Natural killer cell (primary cell): ENCODE measurements at regions not wholly inside any gene's neighbourhood (a gene's known extent, or its start where the extent isn't known, plus 50 kb on each side); places are given as distances from the start of the nearest gene placed in this dataset.

Source experiments
- ATAC-seq, 3 donors: fragments of 150-1000 bp in 2 of 3; fragments of 200-7000 bp in 1 of 3; cut with Tn5 transposase; 1 replicate in 1 of 3; 2 replicates in 2 of 3; pipeline ENCODE4 v1.10.0; 2021; ENCODE audit warnings: mild to moderate bottlenecking in 2 of 3, moderate library complexity in 2 of 3
- DNase-seq, 2 donors: peaks; one replicate each; pipeline versions ENCODE4 v3.0.0 to v3.0.0-alpha.2; 2013 to 2021; ENCODE audit warnings: mixed read lengths in 1 of 2
- H3K27ac ChIP-seq: one replicate; pipeline ENCODE4 v1.5.1; 2013; ENCODE audit warnings: mild to moderate bottlenecking, low read length
- H3K27me3 ChIP-seq: one replicate; pipeline ENCODE4 v1.6.1; 2013; ENCODE audit warnings: low read length; ENCODE audit not compliant: control insufficient read depth, insufficient read depth
- H3K36me3 ChIP-seq: one replicate; pipeline ENCODE4 v1.6.1; 2013; ENCODE audit warnings: low read length; ENCODE audit not compliant: control insufficient read depth, insufficient read depth
- H3K4me1 ChIP-seq: one replicate; pipeline ENCODE4 v1.6.1; 2013; ENCODE audit warnings: low read length; ENCODE audit not compliant: control insufficient read depth, insufficient read depth
- H3K4me3 ChIP-seq: one replicate; pipeline ENCODE4 v1.5.1; 2013; ENCODE audit warnings: low read length
- H3K9me3 ChIP-seq: one replicate; pipeline ENCODE4 v1.6.1; 2013; ENCODE audit warnings: low read length; ENCODE audit not compliant: control insufficient read depth, insufficient read depth
- H3K27ac Mint-ChIP-seq, 2 donors: one replicate each; pipeline ENCODE4 v1.8.0; 2022; ENCODE audit warnings: mild to moderate bottlenecking in 2 of 2, mixed read lengths in 2 of 2, moderate library complexity in 1 of 2
- H3K27me3 Mint-ChIP-seq, 2 donors: one replicate each; pipeline ENCODE4 v1.8.0; 2022; ENCODE audit warnings: low read depth in 2 of 2, mixed read lengths in 2 of 2
- H3K36me3 Mint-ChIP-seq: one replicate; pipeline ENCODE4 v1.8.0; 2022; ENCODE audit warnings: mixed read lengths
- H3K4me1 Mint-ChIP-seq, 2 donors: one replicate each; pipeline ENCODE4 v1.8.0; 2022; ENCODE audit warnings: mixed read lengths in 2 of 2
- H3K4me3 Mint-ChIP-seq: one replicate; pipeline ENCODE4 v1.8.0; 2022; ENCODE audit warnings: mild to moderate bottlenecking, moderate library complexity, mixed read lengths
- H3K9me3 Mint-ChIP-seq, 2 donors: one replicate each; pipeline ENCODE4 v1.8.0; 2022; ENCODE audit warnings: mixed read lengths in 2 of 2
- CTCF ChIP-seq: fragments of 200-600 bp; IDR thresholded peaks from one replicate; pipeline ENCODE4 v1.8.0; 2022; ENCODE audit warnings: antibody characterized with exemption
- WGBS: methylation state at CpG from one replicate; pipeline ENCODE4 v1.1.7; 2013; ENCODE audit warnings: missing lambda C conversion rate; ENCODE audit not compliant: insufficient coverage; 5-methylcytosine and 5-hydroxymethylcytosine counted together
- intact Hi-C: fragments of 100-400 bp; cut with micrococcal nuclease; formaldehyde crosslinking; loops from one replicate; pipeline ENCODE4 v1.14.2; 2022

DNA sequence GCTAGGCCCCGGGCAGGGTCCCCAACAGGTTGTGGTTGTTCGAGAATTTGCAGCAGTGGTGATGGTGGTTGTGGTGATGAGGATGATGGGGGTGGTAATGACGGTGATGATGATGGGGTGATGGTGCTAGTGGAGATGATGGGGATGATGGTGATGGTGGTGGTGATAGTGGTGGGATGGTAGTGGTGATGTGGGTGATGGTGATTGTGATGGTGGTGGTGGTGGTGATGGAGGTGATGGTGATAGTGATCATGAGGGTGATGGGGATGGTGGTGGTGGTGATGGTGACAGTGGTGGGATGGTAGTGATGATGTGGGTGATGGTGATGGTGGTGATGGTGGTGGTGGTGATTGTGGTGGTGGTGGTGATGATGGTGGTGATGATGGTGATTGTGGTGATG is 343.3 kb downstream of the SEC14L1 start:
- intact Hi-C loops = loop anchor here (2.0 kb wide), 1 partner anchor 39 kb away; no protein-coding TSS in a partner anchor
- Histone ChIP-seq H3K36me3 (peaks cover 63% of the 10 kb centered on the region), H3K9me3 (peaks cover 17% of the 10 kb centered on the region), H3K27ac (no peak overlapping the region), H3K4me1 (peaks cover 90% of the 10 kb centered on the region), H3K27me3 (no peaks in the 10 kb centered on the region), H3K4me3 (no peak overlapping the region)
- 74% methylated on average over 3 of the region's 3 CpGs for WGBS
- Mint-ChIP-seq H3K27me3 (no peaks in the 10 kb centered on the region), H3K9me3 (no peaks in the 10 kb centered on the region), H3K4me3 (no peak overlapping the region), H3K36me3 (no peaks in the 10 kb centered on the region), H3K27ac (no peak overlapping the region), H3K4me1 (peaks cover 16 to 28% of the 10 kb centered on the region in 2 donors)
- TF ChIP-seq CTCF = no peak
- ATAC-seq (peak; percentile 2 to 22 (median 10)), DNase-seq (peak; percentile 42 to 46)

DNA sequence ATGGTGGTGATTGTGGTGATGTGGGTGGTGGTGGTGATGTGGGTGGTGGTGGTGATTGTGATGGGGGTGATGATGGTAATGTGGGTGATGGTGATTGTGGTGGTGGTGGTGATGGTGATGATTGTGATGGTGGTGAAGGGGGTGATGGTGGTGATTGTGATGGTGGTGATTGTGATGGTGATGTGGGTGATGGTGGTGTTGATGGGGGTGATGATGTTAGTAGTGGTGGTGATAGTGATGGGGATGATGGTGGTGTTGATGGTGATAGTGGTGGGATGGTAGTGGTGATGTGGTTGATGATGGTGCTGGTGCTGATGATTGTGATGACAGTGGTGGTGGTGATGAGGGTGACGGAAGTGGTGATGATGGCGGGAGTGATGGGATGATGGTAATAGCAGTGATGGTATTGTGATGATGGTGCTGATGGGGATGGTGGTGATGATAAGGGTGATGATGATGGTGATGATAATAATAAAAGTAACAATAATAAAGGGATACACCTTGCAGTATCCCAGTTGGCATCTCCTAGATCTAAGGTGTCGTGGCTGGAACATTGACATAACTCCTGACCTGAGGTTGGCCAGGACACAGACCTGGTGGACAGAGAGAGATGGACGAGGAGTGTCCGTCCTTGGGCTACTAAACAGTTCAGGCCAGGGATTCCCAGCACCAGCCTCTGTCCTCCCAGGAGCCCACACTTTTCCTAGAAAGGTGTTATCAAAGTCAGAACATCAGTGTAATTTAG is 344.5 kb downstream of the SEC14L1 start:
- H3K4me3 ChIP-seq = no peak overlapping the region
- Mint-ChIP-seq H3K4me1 (peaks cover 13 to 19% of the 10 kb centered on the region in 2 donors), H3K9me3 (no peaks in the 10 kb centered on the region), H3K27me3 (no peaks in the 10 kb centered on the region), H3K36me3 (no peaks in the 10 kb centered on the region), H3K4me3 (no peak overlapping the region), H3K27ac (no peak overlapping the region)
- no peak for TF ChIP-seq CTCF
- H3K27me3 ChIP-seq = no peaks in the 10 kb centered on the region
- H3K9me3 ChIP-seq = peaks cover 17% of the 10 kb centered on the region
- ATAC-seq = peak; percentile 30 to 74 (median 53)
- peaks cover 79% of the 10 kb centered on the region for H3K4me1 ChIP-seq
- peaks cover 74% of the 10 kb centered on the region for H3K36me3 ChIP-seq
- intact Hi-C loops = loop anchor here (2.0 kb wide), 1 partner anchor 40 kb away; no protein-coding TSS in a partner anchor
- DNase-seq = peak; percentile 54 to 58
- peak overlapping the region; percentile 47 for H3K27ac ChIP-seq
- 72% methylated on average over 5 of the region's 5 CpGs for WGBS

- intact Hi-C loops = no loop called here
- peaks cover 76% of the 10 kb centered on the region for H3K4me1 ChIP-seq
- no peaks in the 10 kb centered on the region for H3K27me3 ChIP-seq
- Mint-ChIP-seq H3K36me3 (no peaks in the 10 kb centered on the region), H3K4me1 (peaks cover 7 to 19% of the 10 kb centered on the region in 2 donors), H3K27ac (no peak overlapping the region), H3K4me3 (no peak overlapping the region), H3K27me3 (no peaks in the 10 kb centered on the region), H3K9me3 (no peaks in the 10 kb centered on the region)
- TF ChIP-seq CTCF = no peak
- ATAC-seq = no peak
- 95% methylated on average over 17 of the region's 17 CpGs for WGBS
- no peak overlapping the region for H3K4me3 ChIP-seq
- H3K36me3 ChIP-seq = peaks cover 78% of the 10 kb centered on the region
- no peak overlapping the region for H3K27ac ChIP-seq
- H3K9me3 ChIP-seq = peaks cover 17% of the 10 kb centered on the region
- DNase-seq = no peak
Measured at GRCh38 chr17:77487211-77487629, 346.5 kb downstream of the SEC14L1 start.
